Transverse colon (tissue), 4 donors: ENCODE measurements at regions not wholly inside any gene's neighbourhood (a gene's known extent, or its start where the extent isn't known, plus 50 kb on each side); places are given as distances from the start of the nearest gene placed in this dataset.

Source experiments
- DNase-seq: peaks from one replicate; pipeline ENCODE4 v3.0.0-alpha.2; 2019
- H3K27ac ChIP-seq, 4 donors: fragments of 200-600 bp; sonication (generic); 2 replicates each; pipeline ENCODE4 v1.5.1; 2016 to 2018; ENCODE audit warnings: inconsistent platforms in 4 of 4
- H3K27me3 ChIP-seq: fragments of 200-600 bp; sonication (generic); 2 replicates; pipeline ENCODE4 v1.5.1; 2017; ENCODE audit warnings: inconsistent platforms
- H3K36me3 ChIP-seq, 4 donors: fragments of 200-600 bp; sonication (generic); 2 replicates each; pipeline ENCODE4 v1.5.1; 2017 to 2019; ENCODE audit warnings: inconsistent platforms in 4 of 4
- H3K4me1 ChIP-seq, 4 donors: fragments of 200-600 bp; sonication (generic); 2 replicates each; pipeline ENCODE4 v1.5.1; 2017 to 2020; ENCODE audit warnings: inconsistent platforms in 4 of 4
- H3K4me3 ChIP-seq, 4 donors: fragments of 200-600 bp; sonication (generic); 1 replicate in 1 of 4; 2 replicates in 3 of 4; pipeline versions ENCODE4 v1.5.1 to v1.6.1; 2017 to 2019; ENCODE audit warnings: inconsistent platforms in 4 of 4
- H3K9me3 ChIP-seq, 2 donors: fragments of 200-600 bp; sonication (generic); 2 replicates each; pipeline ENCODE4 v1.5.1; 2017 to 2019; ENCODE audit warnings: inconsistent platforms in 2 of 2
- EP300 ChIP-seq: sonication (generic); formaldehyde crosslinking; IDR thresholded peaks from one replicate; pipeline ENCODE4 v1.6.1; 2017; ENCODE audit warnings: antibody characterized with exemption, low read depth
- POLR2A ChIP-seq: fragments of 450-650 bp; IDR thresholded peaks from one replicate; pipeline ENCODE4 v1.6.1; 2016; ENCODE audit warnings: antibody characterized with exemption, mild to moderate bottlenecking, moderate library complexity
- POLR2AphosphoS5 ChIP-seq, 3 donors: sonication (generic); formaldehyde crosslinking; IDR thresholded peaks; one replicate each; pipeline ENCODE4 v1.6.1; 2016; ENCODE audit warnings: antibody characterized with exemption in 3 of 3
- WGBS, 2 donors: methylation state at CpG; one replicate each; pipeline ENCODE4 v1.1.5; 2018; ENCODE audit warnings: low coverage in 1 of 2; 5-methylcytosine and 5-hydroxymethylcytosine counted together
- in situ Hi-C, 4 donors: fragments of 200-750 bp; cut with MboI; loops; one replicate each; pipeline versions ENCODE4 v1.15.0 to v1.15.1; 2017; ENCODE audit warnings: low sequenced_read_pairs in 3 of 4, low pct_ligation_motif_present in 1 of 4, low pct_unique_long_range_greater_than_20kb in 1 of 4
- intact Hi-C: fragments of 100-400 bp; cut with DNase I; formaldehyde crosslinking; loops from one replicate; pipeline ENCODE4 v1.15.1; 2023; ENCODE audit warnings: low total_unique reads
- TF ChIP-seq, protein P1 (sequence below), 5 experiments: fragments of 200-600 bp in 3 of 5; fragments of 450-650 bp in 2 of 5; sonication (generic) in 3 of 5; IDR thresholded peaks; 1 replicate in 2 of 5; 2 replicates in 3 of 5; pipeline ENCODE4 v1.5.1; 2016 to 2017; ENCODE audit warnings: antibody characterized with exemption in 5 of 5, inconsistent platforms in 3 of 5, mild to moderate bottlenecking in 2 of 5, moderate library complexity in 1 of 5

DNA sequence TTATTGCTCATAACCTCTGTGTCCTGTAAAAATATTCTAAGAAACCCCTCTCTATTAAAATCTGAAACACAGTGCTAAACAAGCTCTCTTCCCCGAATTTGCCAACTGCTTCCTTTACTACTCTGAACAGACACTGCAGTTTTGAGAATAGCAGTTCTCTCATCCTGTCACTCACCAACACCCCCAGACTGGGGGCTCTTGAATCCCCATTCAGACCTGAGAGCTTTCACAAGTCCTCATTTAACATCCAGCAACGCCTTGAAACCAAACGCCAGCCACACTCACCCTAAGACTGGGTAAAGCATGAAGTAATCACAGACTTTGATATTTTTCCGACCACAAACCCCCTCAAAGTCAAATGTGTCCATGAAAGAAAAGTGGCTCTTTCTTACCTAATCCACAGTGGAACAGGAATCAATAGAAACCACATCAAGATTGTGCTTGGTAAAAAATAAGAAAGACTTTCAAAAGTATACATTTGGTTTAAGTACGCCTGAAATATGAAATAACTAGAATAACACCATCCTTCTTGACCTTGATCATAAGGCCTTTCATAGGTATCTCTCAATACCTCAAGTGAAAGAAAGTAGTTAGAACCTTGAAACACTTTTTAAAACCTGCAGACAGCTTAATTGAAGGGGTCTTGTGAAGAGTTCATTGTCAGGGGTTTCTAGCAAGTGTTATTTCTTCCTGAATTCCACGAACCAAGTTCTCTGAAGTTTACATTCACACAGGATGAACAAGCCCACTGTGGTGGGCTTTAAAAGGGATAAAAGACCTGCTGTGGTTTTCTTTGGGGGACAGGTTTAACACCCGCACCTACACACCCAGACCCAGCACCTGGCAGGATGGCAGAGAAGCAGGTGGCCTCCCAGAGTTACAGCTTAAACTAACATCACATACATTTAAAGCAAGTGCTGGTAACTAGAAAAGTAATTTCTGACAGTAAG is 412.6 kb downstream of the MLLT3 start:
- in situ Hi-C loops = no loop called here
- no peaks in the 10 kb centered on the region for H3K27me3 ChIP-seq
- no peaks in the 10 kb centered on the region for H3K36me3 ChIP-seq
- 58 to 59% methylated on average over 7 of the region's 7 CpGs for WGBS, 2 donors
- intact Hi-C loops = no loop called here
- no peaks in the 10 kb centered on the region for H3K9me3 ChIP-seq
- H3K4me1 ChIP-seq = no peaks in the 10 kb centered on the region
- H3K27ac ChIP-seq = no peak overlapping the region
- no peak overlapping the region for H3K4me3 ChIP-seq
- no peak for DNase-seq
- no peak for TF ChIP-seq EP300
- no peak for TF ChIP-seq POLR2A
- no peak for TF ChIP-seq POLR2AphosphoS5 (IDR thresholded peaks at IDR 0.05)
- TF ChIP-seq, protein P1, sequence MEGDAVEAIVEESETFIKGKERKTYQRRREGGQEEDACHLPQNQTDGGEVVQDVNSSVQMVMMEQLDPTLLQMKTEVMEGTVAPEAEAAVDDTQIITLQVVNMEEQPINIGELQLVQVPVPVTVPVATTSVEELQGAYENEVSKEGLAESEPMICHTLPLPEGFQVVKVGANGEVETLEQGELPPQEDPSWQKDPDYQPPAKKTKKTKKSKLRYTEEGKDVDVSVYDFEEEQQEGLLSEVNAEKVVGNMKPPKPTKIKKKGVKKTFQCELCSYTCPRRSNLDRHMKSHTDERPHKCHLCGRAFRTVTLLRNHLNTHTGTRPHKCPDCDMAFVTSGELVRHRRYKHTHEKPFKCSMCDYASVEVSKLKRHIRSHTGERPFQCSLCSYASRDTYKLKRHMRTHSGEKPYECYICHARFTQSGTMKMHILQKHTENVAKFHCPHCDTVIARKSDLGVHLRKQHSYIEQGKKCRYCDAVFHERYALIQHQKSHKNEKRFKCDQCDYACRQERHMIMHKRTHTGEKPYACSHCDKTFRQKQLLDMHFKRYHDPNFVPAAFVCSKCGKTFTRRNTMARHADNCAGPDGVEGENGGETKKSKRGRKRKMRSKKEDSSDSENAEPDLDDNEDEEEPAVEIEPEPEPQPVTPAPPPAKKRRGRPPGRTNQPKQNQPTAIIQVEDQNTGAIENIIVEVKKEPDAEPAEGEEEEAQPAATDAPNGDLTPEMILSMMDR (IDR thresholded peaks at IDR 0.05) = no peak

DNA sequence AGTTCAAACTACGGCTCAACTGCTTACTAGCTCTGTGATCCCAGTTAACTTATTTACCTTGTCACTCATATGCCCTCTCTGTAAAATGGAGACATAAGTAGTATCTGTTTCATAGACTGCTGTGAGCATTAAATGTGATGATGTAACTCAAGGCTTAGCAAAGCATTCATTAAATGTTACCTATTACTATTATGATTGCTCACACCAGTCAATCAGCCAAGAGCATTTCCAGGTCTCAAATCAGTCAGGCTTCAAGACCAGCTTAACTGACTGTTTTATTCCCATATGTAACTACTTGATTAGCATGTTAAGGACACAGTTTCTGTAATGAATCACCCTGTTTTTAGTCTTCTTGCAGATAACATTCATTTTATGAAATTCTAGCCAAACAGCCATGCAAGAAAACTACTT is 413.3 kb downstream of the MLLT3 start:
- DNase-seq = no peak
- H3K36me3 ChIP-seq = no peaks in the 10 kb centered on the region
- in situ Hi-C loops = no loop called here
- TF ChIP-seq EP300 (no peak), POLR2A (no peak), POLR2AphosphoS5 (IDR thresholded peaks at IDR 0.05) (no peak)
- TF ChIP-seq, protein P1 (IDR thresholded peaks at IDR 0.05) = no peak
- intact Hi-C loops = no loop called here
- H3K4me1 ChIP-seq = no peaks in the 10 kb centered on the region
- no peaks in the 10 kb centered on the region for H3K27me3 ChIP-seq
- no peak overlapping the region for H3K27ac ChIP-seq
- H3K9me3 ChIP-seq = no peaks in the 10 kb centered on the region
- no peak overlapping the region for H3K4me3 ChIP-seq
- WGBS, 2 donors = 50 to 82% methylated on average over 1 of the region's 1 CpG

DNA sequence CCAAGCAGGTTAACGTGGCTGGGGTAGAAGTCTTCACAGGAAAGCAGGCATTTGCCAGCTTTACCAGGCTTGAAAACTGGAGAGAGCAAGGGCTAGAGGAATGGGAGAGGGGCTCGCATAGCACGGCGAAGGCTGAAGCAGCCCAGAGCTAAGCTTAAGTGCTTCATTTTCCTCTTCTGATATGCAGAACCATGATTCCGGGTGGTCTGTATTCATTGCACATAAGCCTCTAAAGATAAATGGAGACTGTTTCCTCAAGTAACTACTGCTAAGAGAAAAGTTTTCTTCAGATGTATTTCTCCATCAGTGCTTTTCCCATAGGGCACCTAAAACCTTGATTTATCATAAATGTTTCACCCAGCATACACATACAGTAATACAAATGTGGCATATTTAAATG is 414.1 kb downstream of the MLLT3 start:
- H3K4me3 ChIP-seq = no peak overlapping the region
- TF ChIP-seq, protein P1 (IDR thresholded peaks at IDR 0.05) = no peak
- TF ChIP-seq POLR2AphosphoS5 (IDR thresholded peaks at IDR 0.05) = no peak
- no peak for TF ChIP-seq POLR2A
- 82 to 83% methylated on average over 5 of the region's 5 CpGs for WGBS, 2 donors
- DNase-seq = no peak
- H3K27me3 ChIP-seq = no peaks in the 10 kb centered on the region
- H3K9me3 ChIP-seq = no peaks in the 10 kb centered on the region
- intact Hi-C loops (no loop called here), in situ Hi-C loops (no loop called here)
- no peak overlapping the region for H3K27ac ChIP-seq
- no peaks in the 10 kb centered on the region for H3K36me3 ChIP-seq
- no peaks in the 10 kb centered on the region for H3K4me1 ChIP-seq

DNA sequence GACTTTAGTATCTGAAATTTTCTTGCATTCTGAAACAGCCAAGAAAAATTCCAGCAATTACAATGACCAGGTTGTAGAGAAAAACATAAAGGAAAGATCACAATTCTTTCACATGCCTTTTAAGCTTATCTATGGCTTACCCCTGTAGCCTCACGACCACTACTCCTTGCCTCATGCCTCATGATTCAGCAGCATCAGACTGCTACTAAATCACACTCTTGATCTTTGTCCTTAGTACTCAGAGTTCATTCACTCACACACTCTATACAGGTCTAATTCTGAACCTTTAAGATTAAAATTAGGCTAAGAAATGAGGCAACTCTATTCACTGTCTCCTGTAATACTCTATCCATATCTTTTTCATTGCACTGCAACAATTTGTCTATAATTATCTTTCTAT is 415.1 kb downstream of the MLLT3 start:
- in situ Hi-C loops = no loop called here
- Histone ChIP-seq H3K4me3 (no peak overlapping the region), H3K36me3 (no peaks in the 10 kb centered on the region), H3K27ac (no peak overlapping the region), H3K27me3 (no peaks in the 10 kb centered on the region), H3K9me3 (no peaks in the 10 kb centered on the region), H3K4me1 (no peaks in the 10 kb centered on the region)
- 43 to 66% methylated on average over 1 of the region's 1 CpG for WGBS, 2 donors
- TF ChIP-seq POLR2A (no peak), POLR2AphosphoS5 (IDR thresholded peaks at IDR 0.05) (no peak), EP300 (no peak)
- TF ChIP-seq, protein P1 (IDR thresholded peaks at IDR 0.05) = no peak
- DNase-seq = no peak
- intact Hi-C loops = no loop called here
